Naive thymus-derived CD4-positive, alpha-beta T cell (primary cell): ENCODE measurements at regions not wholly inside any gene's neighbourhood (a gene's known extent, or its start where the extent isn't known, plus 50 kb on each side); places are given as distances from the start of the nearest gene placed in this dataset.
A peak's percentile ranks its signal among the peaks of the same experiment; 100 is the strongest.
"Not testable (repeated sequence)": the region's sequence is repeated elsewhere in the genome, so short reads cannot be mapped to it uniquely, and the experiment has no call there.

ENCODE experiments used
- ATAC-seq: fragments of 150-1000 bp; cut with Tn5 transposase; 2 replicates; pipeline ENCODE4 v1.10.0; 2021; ENCODE audit warnings: mild to moderate bottlenecking, moderate library complexity
- CTCF ChIA-PET: fragments of 350-600 bp; sonication (Branson Sonifier 250); formaldehyde crosslinking; loops from one replicate; lab custom pipeline; 2021; ENCODE audit warnings: antibody characterized with exemption; lab: Charles Lee
- POLR2A ChIA-PET: fragments of 350-600 bp; sonication (Branson Sonifier 250); formaldehyde crosslinking; loops from one replicate; lab custom pipeline; 2021; ENCODE audit warnings: antibody characterized with exemption, inconsistent platforms; lab: Charles Lee
- DNase-seq, 9 donors: peaks; one replicate each; pipeline versions ENCODE4 v3.0.0 to v3.0.0-alpha.2; 2020 to 2022; ENCODE audit warnings: mixed read lengths in 1 of 9
- H3K27ac ChIP-seq: one replicate; pipeline ENCODE4 v1.7.0; 2013; ENCODE audit warnings: mild to moderate bottlenecking, low read depth, low read length, moderate library complexity
- H3K27me3 ChIP-seq, 2 donors: one replicate each; pipeline ENCODE4 v1.7.0; 2013; ENCODE audit warnings: low read length in 2 of 2, mild to moderate bottlenecking in 2 of 2, moderate library complexity in 2 of 2; ENCODE audit not compliant: control insufficient read depth in 2 of 2, insufficient read depth in 2 of 2
- H3K36me3 ChIP-seq, 3 experiments: 1 replicate in 2 of 3; 2 replicates in 1 of 3; pipeline ENCODE4 v1.7.0; 2013; ENCODE audit warnings: low read length in 3 of 3, mild to moderate bottlenecking in 3 of 3, moderate library complexity in 1 of 3; ENCODE audit not compliant: insufficient read depth in 3 of 3, control insufficient read depth in 2 of 3
- H3K4me1 ChIP-seq, 2 donors: one replicate each; pipeline ENCODE4 v1.7.0; 2013; ENCODE audit warnings: low read length in 2 of 2, mild to moderate bottlenecking in 2 of 2, moderate library complexity in 1 of 2; ENCODE audit not compliant: control insufficient read depth in 2 of 2, insufficient read depth in 2 of 2
- H3K4me3 ChIP-seq: 2 replicates; pipeline ENCODE4 v1.7.0; 2013; ENCODE audit warnings: mild to moderate bottlenecking, low read length
- H3K9me3 ChIP-seq, 3 experiments: 1 replicate in 2 of 3; 2 replicates in 1 of 3; pipeline ENCODE4 v1.7.0; 2013; ENCODE audit warnings: low read length in 3 of 3; ENCODE audit not compliant: control insufficient read depth in 2 of 3
- H3K27ac Mint-ChIP-seq, 9 donors: one replicate each; pipeline ENCODE4 v1.8.0; 2020 to 2022; ENCODE audit warnings: mixed read lengths in 9 of 9, mild to moderate bottlenecking in 8 of 9, moderate library complexity in 5 of 9, inconsistent platforms in 2 of 9
- H3K27me3 Mint-ChIP-seq, 5 donors: one replicate each; pipeline ENCODE4 v1.8.0; 2021 to 2022; ENCODE audit warnings: mixed read lengths in 5 of 5, mild to moderate bottlenecking in 1 of 5
- H3K36me3 Mint-ChIP-seq, 5 donors: one replicate each; pipeline ENCODE4 v1.8.0; 2020 to 2022; ENCODE audit warnings: mixed read lengths in 5 of 5, mild to moderate bottlenecking in 3 of 5, inconsistent platforms in 1 of 5
- H3K4me1 Mint-ChIP-seq, 7 donors: one replicate each; pipeline ENCODE4 v1.8.0; 2020 to 2022; ENCODE audit warnings: mixed read lengths in 7 of 7, mild to moderate bottlenecking in 3 of 7, inconsistent platforms in 1 of 7
- H3K4me3 Mint-ChIP-seq, 10 donors: one replicate each; pipeline ENCODE4 v1.8.0; 2020 to 2022; ENCODE audit warnings: mild to moderate bottlenecking in 10 of 10, mixed read lengths in 10 of 10, moderate library complexity in 6 of 10, inconsistent platforms in 2 of 10
- H3K9me3 Mint-ChIP-seq, 11 donors: one replicate each; pipeline ENCODE4 v1.8.0; 2020 to 2022; ENCODE audit warnings: mixed read lengths in 11 of 11, mild to moderate bottlenecking in 4 of 11, inconsistent platforms in 1 of 11, moderate library complexity in 1 of 11
- intact Hi-C, 2 donors: fragments of 100-400 bp; cut with micrococcal nuclease; formaldehyde crosslinking; loops; one replicate each; pipeline ENCODE4 v1.15.1; 2023

- H3K36me3 Mint-ChIP-seq, intact Hi-C loops, H3K27ac ChIP-seq, H3K9me3 ChIP-seq, H3K4me1 ChIP-seq, H3K27me3 ChIP-seq, H3K36me3 ChIP-seq, H3K4me3 Mint-ChIP-seq, H3K4me3 ChIP-seq, H3K27me3 Mint-ChIP-seq, POLR2A ChIA-PET, DNase-seq, H3K9me3 Mint-ChIP-seq, CTCF ChIA-PET, ATAC-seq, H3K27ac Mint-ChIP-seq: not testable (repeated sequence)
- peaks cover 0 to 14% (median 5%) of the 10 kb centered on the region in 7 donors for H3K4me1 Mint-ChIP-seq
These were observed 403.5 kb downstream of the THBS2 start for GRCh38 chr6:168850027-168850736.

GRCh38 chr6:168849459-168849858, 404.2 kb downstream of the THBS2 start:
- H3K36me3 Mint-ChIP-seq, result no peaks in the 10 kb centered on the region
- H3K4me1 Mint-ChIP-seq, result peaks cover 0 to 14% (median 5%) of the 10 kb centered on the region in 7 donors
- DNase-seq (no peak), ATAC-seq (no peak)
- H3K4me3 Mint-ChIP-seq, result no peak overlapping the region
- no peaks in the 10 kb centered on the region for H3K27me3 Mint-ChIP-seq
- H3K27ac ChIP-seq, result no peak overlapping the region
- ChIA-PET CTCF (interaction anchor here (0.7 kb wide), 1 partner anchor 606 kb away, joined by 3 read pairs; no protein-coding TSS in a partner anchor), POLR2A (no interaction called here)
- H3K4me1 ChIP-seq, result no peaks in the 10 kb centered on the region
- H3K4me3 ChIP-seq, result no peak overlapping the region
- no peaks in the 10 kb centered on the region for H3K9me3 ChIP-seq
- H3K36me3 ChIP-seq, result no peaks in the 10 kb centered on the region
- H3K27ac Mint-ChIP-seq, result no peak overlapping the region
- no peaks in the 10 kb centered on the region for H3K27me3 ChIP-seq
- H3K9me3 Mint-ChIP-seq, result peaks cover 0 to 8% (median 0%) of the 10 kb centered on the region in 11 donors
- intact Hi-C loops, result no loop called here

- Histone ChIP-seq H3K4me3 (no peak overlapping the region), H3K9me3 (no peaks in the 10 kb centered on the region), H3K27ac (no peak overlapping the region), H3K27me3 (no peaks in the 10 kb centered on the region), H3K36me3 (no peaks in the 10 kb centered on the region), H3K4me1 (no peaks in the 10 kb centered on the region)
- H3K36me3 Mint-ChIP-seq, result no peaks in the 10 kb centered on the region
- no peak for DNase-seq
- CTCF ChIA-PET, result no interaction called here
- H3K9me3 Mint-ChIP-seq, result peaks cover 0 to 8% (median 0%) of the 10 kb centered on the region in 11 donors
- H3K4me3 Mint-ChIP-seq, result peak overlapping the region in 1 of 10 donors; percentile 30
- POLR2A ChIA-PET, result no interaction called here
- intact Hi-C loops, result no loop called here
- no peaks in the 10 kb centered on the region for H3K27me3 Mint-ChIP-seq
- peaks cover 0 to 14% (median 5%) of the 10 kb centered on the region in 7 donors for H3K4me1 Mint-ChIP-seq
- peak overlapping the region in 2 of 9 donors; percentile 47 to 76 for H3K27ac Mint-ChIP-seq
- no peak for ATAC-seq
These were observed 404.8 kb downstream of the THBS2 start for GRCh38 chr6:168848797-168849196.

- Histone ChIP-seq H3K36me3 (no peaks in the 10 kb centered on the region), H3K4me3 (no peak overlapping the region), H3K27me3 (no peaks in the 10 kb centered on the region), H3K9me3 (no peaks in the 10 kb centered on the region), H3K4me1 (no peaks in the 10 kb centered on the region), H3K27ac (no peak overlapping the region)
- no peak overlapping the region for H3K27ac Mint-ChIP-seq
- no peaks in the 10 kb centered on the region for H3K27me3 Mint-ChIP-seq
- H3K9me3 Mint-ChIP-seq, result peaks cover 0 to 12% (median 0%) of the 10 kb centered on the region in 11 donors
- H3K4me3 Mint-ChIP-seq, result no peak overlapping the region
- ATAC-seq (no peak), DNase-seq (no peak)
- intact Hi-C loops, result no loop called here
- ChIA-PET CTCF (no interaction called here), POLR2A (no interaction called here)
- H3K36me3 Mint-ChIP-seq, result peaks cover 0 to 3% (median 0%) of the 10 kb centered on the region in 5 donors
- peaks cover 0 to 2% (median 0%) of the 10 kb centered on the region in 7 donors for H3K4me1 Mint-ChIP-seq
These were observed 404.0 kb downstream of the SMOC2 start for GRCh38 chr6:168844821-168845609.

- H3K27ac Mint-ChIP-seq, H3K4me3 ChIP-seq, DNase-seq, H3K27me3 ChIP-seq, H3K4me3 Mint-ChIP-seq, H3K27ac ChIP-seq, CTCF ChIA-PET, POLR2A ChIA-PET, H3K36me3 ChIP-seq, intact Hi-C loops, H3K9me3 ChIP-seq, ATAC-seq, H3K4me1 ChIP-seq, H3K4me1 Mint-ChIP-seq, H3K36me3 Mint-ChIP-seq: not testable (repeated sequence)
- Mint-ChIP-seq H3K27me3 (peaks cover 0 to 15% (median 0%) of the 10 kb centered on the region in 5 donors), H3K9me3 (peaks cover 0 to 12% (median 0%) of the 10 kb centered on the region in 11 donors)
These were observed 401.7 kb downstream of the SMOC2 start for GRCh38 chr6:168842632-168843212.

- H3K4me1 ChIP-seq, result no peaks in the 10 kb centered on the region
- H3K4me1 Mint-ChIP-seq, result peaks cover 0 to 5% (median 0%) of the 10 kb centered on the region in 7 donors
- H3K4me3 ChIP-seq, result no peak overlapping the region
- CTCF ChIA-PET, result no interaction called here
- no peak for ATAC-seq
- no peaks in the 10 kb centered on the region for H3K9me3 ChIP-seq
- no peak for DNase-seq
- intact Hi-C loops, result no loop called here
- peaks cover 0 to 9% (median 0%) of the 10 kb centered on the region in 5 donors for H3K36me3 Mint-ChIP-seq
- no peak overlapping the region for H3K27ac ChIP-seq
- no peak overlapping the region for H3K4me3 Mint-ChIP-seq
- peaks cover 0 to 12% (median 0%) of the 10 kb centered on the region in 11 donors for H3K9me3 Mint-ChIP-seq
- H3K27me3 Mint-ChIP-seq, result peaks cover 0 to 19% (median 0%) of the 10 kb centered on the region in 5 donors
- H3K36me3 ChIP-seq, result no peaks in the 10 kb centered on the region
- no peak overlapping the region for H3K27ac Mint-ChIP-seq
- H3K27me3 ChIP-seq, result no peaks in the 10 kb centered on the region
- POLR2A ChIA-PET, result no interaction called here
These were observed 400.8 kb downstream of the SMOC2 start for GRCh38 chr6:168841609-168842278.
